Astrocyte (in vitro differentiated cells and primary cell): ENCODE measurements at regions not wholly inside any gene's neighbourhood (a gene's known extent, or its start where the extent isn't known, plus 50 kb on each side); places are given as distances from the start of the nearest gene placed in this dataset.

Experiments
- EZH2 ChIP-seq: IDR thresholded peaks from 2 replicates; pipeline ENCODE4 v1.6.1; 2012; ENCODE audit warnings: mild to moderate bottlenecking, low read length, inconsistent platforms; ENCODE audit not compliant: insufficient read depth
- TF ChIP-seq, protein P1 (sequence below): IDR thresholded peaks from 2 replicates; pipeline ENCODE4 v1.5.1; 2011; ENCODE audit warnings: low read depth, mild to moderate bottlenecking, inconsistent platforms, low read length, moderate library complexity; ENCODE audit not compliant: insufficient read depth

DNA sequence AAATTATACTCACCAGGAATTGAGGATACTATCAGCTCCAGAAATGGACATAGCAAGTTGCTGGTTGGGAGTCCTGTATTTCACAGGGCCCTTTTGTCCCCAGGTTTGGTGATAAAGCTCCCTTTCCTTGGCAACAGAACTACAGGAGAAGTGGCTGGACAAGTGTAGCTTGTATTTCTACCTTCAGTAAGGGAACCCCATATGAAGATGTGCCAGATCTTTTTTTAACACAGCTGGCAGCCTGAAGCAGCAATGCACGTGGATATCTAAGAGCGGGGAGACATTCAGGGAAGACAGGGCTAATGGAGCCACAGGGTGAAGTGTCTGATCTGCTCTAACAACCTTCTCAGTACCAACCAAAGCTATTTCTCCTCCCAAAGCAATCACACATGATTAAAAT lies 373.9 kb upstream of the ID4 start:
- TF ChIP-seq, protein P1, sequence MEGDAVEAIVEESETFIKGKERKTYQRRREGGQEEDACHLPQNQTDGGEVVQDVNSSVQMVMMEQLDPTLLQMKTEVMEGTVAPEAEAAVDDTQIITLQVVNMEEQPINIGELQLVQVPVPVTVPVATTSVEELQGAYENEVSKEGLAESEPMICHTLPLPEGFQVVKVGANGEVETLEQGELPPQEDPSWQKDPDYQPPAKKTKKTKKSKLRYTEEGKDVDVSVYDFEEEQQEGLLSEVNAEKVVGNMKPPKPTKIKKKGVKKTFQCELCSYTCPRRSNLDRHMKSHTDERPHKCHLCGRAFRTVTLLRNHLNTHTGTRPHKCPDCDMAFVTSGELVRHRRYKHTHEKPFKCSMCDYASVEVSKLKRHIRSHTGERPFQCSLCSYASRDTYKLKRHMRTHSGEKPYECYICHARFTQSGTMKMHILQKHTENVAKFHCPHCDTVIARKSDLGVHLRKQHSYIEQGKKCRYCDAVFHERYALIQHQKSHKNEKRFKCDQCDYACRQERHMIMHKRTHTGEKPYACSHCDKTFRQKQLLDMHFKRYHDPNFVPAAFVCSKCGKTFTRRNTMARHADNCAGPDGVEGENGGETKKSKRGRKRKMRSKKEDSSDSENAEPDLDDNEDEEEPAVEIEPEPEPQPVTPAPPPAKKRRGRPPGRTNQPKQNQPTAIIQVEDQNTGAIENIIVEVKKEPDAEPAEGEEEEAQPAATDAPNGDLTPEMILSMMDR: no peak
- TF ChIP-seq EZH2: no peak
